Stimulated activated CD4-positive, alpha-beta T cell treated with anti-CD3 and anti-CD28 coated beads, TNF-alpha, amount 100 ng/mL, for 24 hours (primary cell): ENCODE measurements at regions not wholly inside any gene's neighbourhood (a gene's known extent, or its start where the extent isn't known, plus 50 kb on each side); places are given as distances from the start of the nearest gene placed in this dataset.
"Not testable (repeated sequence)": the region's sequence is repeated elsewhere in the genome, so short reads cannot be mapped to it uniquely, and the experiment has no call there.

Source experiments
- DNase-seq, 3 experiments: peaks; one replicate each; pipeline ENCODE4 v3.0.0-alpha.2; 2020; ENCODE audit warnings: low read depth in 3 of 3

- DNase-seq, result no peak
Observed at GRCh38 chr5:67581203-67581602, 384.6 kb upstream of the CD180 start.

DNA sequence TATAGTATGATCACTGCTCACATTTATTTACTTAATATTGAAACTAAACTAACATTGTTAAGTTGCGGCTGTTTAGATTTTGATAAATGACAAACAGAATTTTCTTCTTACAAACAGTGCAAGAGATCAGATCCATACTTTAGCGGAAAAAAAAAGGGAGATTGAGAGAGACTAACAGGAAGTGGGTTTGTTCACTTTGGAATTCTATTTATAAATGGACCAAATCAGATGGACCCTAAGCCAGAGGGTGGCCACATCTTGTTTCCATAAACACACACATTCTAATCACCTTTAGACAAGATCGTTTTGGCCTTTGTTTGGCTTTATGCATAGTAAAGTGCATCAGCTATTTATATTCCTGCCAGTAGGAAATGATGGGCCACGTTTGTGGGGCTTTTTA lies 381.4 kb upstream of the CD180 start:
- DNase-seq, result no peak

GRCh38 chr5:67577424-67577823 lies 380.8 kb upstream of the CD180 start:
- DNase-seq, result no peak

- no peak for DNase-seq
Observed at GRCh38 chr5:67576112-67576511, 379.5 kb upstream of the CD180 start.

GRCh38 chr5:67575087-67575486 lies 378.5 kb upstream of the CD180 start:
- no peak for DNase-seq

DNA sequence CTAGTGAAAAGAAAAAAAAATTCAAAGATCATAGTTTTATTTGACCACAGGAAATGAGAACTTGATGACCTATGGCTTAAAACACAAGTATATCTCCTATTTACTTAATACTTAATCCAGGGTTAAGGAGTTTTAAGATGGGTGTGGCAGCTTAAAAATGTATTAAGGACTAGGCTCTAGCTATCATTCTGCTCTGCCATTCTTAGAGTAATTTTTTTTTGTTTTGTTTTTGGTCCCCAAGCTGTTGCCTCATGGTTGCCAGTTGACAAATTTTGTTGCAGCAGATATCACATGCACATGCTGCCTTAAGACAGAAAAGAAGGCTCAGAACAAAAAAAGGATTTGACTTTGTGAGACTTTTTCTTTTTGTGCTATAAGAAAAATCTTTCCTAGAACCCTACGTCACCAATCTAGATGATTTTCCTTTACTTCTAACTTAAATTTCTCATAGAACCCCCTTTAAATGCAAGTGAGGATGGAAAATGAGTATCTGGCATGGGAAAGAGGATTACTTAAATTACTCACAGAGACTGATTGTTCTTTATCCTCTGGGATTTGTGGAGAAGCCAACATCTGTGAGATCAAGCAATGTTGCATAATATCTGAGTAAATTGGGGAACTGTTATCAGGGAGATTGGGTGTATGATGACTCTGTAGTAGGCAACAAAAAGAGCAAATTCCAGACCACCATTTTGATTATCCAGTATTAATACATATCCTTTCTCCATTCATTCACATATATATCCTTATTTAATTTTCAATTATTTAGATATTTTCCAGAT lies 364.7 kb upstream of the CD180 start:
- no peak for DNase-seq

GRCh38 chr5:67552773-67553172 lies 356.2 kb upstream of the CD180 start:
- DNase-seq, result no peak

DNA sequence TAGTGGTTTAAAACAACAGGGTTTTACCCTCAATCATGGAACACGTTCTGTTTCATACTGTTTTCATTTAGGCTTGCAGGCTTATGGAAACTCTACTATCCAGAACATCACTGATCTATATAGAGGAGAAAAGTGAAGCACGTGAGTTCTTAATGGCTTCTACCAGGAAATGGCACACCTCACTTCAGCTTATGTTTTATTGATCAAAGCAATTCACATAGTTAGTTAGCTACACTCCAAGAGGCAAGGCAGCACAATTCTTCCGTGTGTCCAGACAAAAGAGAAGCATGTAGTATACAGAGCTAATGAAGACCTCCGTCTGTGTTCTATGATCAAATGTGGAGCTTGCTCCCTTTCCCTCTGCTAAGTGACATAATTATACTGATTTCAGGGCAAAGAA lies 353.3 kb upstream of the CD180 start:
- no peak for DNase-seq

DNA sequence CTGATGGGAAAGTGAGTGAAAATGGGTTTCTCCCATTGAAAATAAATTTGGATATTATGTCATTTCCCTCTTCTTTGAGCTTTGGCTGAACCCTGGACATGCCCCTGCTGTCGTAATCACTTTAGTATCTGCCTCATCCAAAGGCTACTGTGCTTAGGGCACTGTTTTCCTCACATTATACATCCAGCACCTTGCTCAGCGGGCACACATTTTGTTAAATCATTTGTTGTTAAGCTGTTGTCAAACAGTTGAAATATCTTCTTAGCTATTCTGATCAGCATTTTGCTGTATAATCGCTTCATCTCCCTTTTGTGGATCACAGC lies 352.7 kb upstream of the CD180 start:
- no peak for DNase-seq

DNA sequence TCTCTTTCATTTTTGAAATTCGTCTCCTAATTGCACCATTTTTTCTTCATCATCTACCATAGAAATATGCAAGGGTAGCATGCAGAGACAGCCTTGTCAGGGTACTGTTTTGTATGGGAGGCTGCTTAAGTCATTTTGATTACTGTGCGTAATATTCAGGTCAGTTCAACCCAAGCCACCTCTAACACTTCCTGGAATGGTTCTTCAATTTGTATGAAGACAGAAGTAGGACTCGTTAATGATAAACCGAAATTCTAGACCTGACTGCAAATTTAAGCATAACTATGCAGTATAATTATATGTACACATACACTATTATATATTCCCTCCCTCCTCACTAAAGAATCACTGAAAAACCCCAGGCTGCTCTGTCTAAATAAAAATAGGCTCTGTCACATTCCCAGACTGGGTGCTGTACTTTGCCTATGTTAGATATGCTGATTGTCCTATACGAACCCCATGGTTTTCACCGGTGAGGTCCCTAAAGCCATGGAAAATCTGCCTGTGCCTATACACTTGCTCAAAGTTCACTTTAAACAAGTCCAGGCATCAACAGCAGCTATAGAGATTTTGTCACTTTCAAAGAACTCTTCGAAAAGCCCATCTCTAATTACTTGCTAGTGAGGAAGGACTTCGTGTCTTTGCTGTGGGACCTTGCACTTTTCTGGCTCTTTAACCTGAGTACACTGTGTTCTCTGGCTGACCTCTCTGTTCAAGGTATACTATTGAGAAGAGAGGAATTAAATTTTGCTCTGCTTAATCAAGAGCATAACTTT lies 352.1 kb upstream of the CD180 start:
- DNase-seq, result no peak

DNA sequence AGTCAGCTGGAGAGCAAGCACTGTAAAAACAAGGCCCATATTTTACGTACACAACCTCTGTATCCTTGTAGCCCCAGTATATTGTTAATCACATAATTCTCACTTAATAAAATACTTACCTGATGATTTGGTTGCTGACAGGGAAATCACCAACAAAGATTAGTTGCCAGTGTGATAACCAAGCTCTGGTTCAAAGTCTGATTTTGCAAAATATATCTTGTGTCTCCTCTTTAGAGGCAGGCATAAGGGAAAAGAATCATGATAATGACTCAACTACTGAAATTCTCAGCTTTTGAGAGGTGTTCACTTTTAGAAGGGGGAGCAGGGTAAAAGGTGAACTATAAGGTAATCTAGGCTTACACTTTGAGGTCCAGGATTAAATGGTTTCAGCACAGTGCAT lies 351.1 kb upstream of the CD180 start:
- no peak for DNase-seq

- not testable (repeated sequence) for DNase-seq
Observed at GRCh38 chr5:67544942-67545341, 348.3 kb upstream of the CD180 start.

DNA sequence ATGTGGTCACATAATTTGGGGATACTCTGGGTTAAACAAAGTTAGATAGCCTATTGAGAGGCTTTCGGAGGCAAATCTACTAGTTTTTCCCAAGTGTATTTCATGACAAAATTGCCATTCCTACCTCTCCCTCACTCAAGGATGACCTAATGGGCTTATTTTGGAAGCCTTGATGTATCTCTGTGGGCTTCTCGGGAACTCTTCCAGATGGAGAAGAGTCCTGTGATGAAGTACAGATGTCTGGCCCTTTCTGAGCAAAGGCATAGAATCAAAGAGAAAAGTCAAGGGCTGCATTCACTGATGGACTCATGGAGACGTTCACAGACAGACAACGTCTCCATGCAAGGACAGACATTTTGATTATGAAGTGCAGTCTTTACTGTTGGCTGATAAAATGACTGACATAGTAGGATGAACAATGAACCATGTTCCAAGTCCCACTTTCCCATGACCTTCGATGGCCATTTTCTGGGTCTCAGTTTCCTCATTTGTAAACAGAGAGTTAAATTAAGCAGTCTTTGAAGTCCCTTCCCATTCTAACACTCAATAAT lies 347.2 kb upstream of the CD180 start:
- no peak for DNase-seq

- DNase-seq, result no peak
Observed at GRCh38 chr5:67542479-67542878, 345.9 kb upstream of the CD180 start.

GRCh38 chr5:67541875-67542274 lies 345.3 kb upstream of the CD180 start:
- no peak for DNase-seq

- DNase-seq, result no peak
Observed at GRCh38 chr5:67538855-67539506, 342.4 kb upstream of the CD180 start.

- DNase-seq, result no peak
Observed at GRCh38 chr5:67537439-67538148, 341.0 kb upstream of the CD180 start.

GRCh38 chr5:67536866-67537265 lies 340.3 kb upstream of the CD180 start:
- DNase-seq, result no peak

GRCh38 chr5:67530609-67531255 lies 334.1 kb upstream of the CD180 start:
- no peak for DNase-seq

DNA sequence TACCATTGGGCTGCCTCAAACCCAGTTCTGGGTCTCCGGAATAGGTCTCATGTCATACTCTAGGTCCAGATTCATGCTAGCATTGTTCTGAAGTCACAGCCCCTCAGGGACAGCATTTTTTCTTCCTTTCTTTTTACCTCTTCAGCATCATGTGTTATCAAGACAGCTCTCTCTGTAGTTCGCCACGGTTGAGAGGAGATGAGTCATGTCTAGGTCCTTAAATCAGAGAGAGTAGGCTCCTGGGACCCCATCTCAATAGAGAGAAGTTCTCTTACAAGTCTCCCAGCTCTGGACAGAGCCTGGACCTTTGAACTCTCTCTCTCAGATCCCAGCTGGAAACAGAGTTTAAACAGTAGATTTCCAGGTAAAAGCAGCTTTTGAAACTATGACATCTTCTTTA lies 332.4 kb upstream of the CD180 start:
- no peak for DNase-seq

GRCh38 chr5:67526793-67527192 lies 330.2 kb upstream of the CD180 start:
- DNase-seq, result no peak
